Panc1 (cell line): ENCODE measurements at regions not wholly inside any gene's neighbourhood (a gene's known extent, or its start where the extent isn't known, plus 50 kb on each side); places are given as distances from the start of the nearest gene placed in this dataset.

Source experiments
- CTCF ChIP-seq: fragments of 450-650 bp; IDR thresholded peaks from 2 replicates; pipeline ENCODE4 v1.5.1; 2017; ENCODE audit warnings: mild to moderate bottlenecking
- POLR2AphosphoS5 ChIP-seq: IDR thresholded peaks from 2 replicates; pipeline ENCODE4 v1.6.1; 2012; ENCODE audit warnings: mild to moderate bottlenecking, low read depth, low read length, moderate library complexity

- TF ChIP-seq CTCF (no peak), POLR2AphosphoS5 (no peak)
Measured at GRCh38 chr14:103201801-103202200, 78.5 kb downstream of the TNFAIP2 start.
